ENCODE measurements at regions not wholly inside any gene's neighbourhood (a gene's known extent, or its start where the extent isn't known, plus 50 kb on each side); places are given as distances from the start of the nearest gene placed in this dataset.
A peak's percentile ranks its signal among the peaks of the same experiment; 100 is the strongest.

DNA sequence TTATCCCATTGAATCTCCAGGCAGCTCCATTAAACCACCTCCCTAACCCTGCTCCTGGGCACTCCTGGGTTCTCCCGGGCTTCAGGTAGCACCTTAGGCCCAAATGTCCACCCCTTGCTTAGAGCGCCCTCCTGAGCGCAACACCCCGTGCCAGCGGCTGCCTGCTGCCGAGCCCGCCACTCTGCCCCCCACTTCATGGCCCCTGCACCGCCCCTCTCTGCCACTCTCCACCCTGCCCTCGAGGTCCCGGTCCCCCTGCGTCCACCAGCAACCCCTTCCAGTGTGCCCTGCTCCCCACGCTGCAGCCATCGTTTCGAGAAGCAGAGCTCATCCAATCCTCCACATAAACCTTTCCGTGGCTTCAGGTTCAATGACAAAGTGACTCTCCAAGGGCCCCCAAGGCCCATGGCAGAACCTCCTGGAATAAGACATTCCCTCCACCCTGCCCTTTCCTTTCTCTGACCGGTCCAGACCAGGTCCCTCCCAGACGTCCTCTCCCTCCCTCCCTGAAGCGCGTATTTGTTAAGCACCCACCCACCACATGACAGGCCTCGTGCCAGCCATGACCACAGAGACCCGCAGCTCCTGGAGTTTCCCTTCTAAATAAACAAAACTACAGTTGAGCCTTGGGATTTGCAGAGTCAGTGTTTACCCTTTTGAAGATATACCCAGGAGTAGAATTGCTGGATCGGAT lies 66.6 kb downstream of the ARHGEF18 start:
- Histone ChIP-seq H3K9me3 (ENCODE audit: control insufficient read depth, insufficient read depth, low read length) (no peaks in the 10 kb centered on the region), H3K4me2 (ENCODE audit: low read depth, low read length) (no peak overlapping the region; the same call in 1 of the 2 replicates), H3K14ac (replicated peaks; ENCODE audit: low read depth, low read length) (no peak overlapping the region), H3K9me1 (ENCODE audit: insufficient read depth, low read length) (peaks cover 15% of the 10 kb centered on the region), H3K23ac (ENCODE audit: low read depth, low read length) (no peak overlapping the region), H3K27me3 (ENCODE audit: control insufficient read depth, insufficient read depth, low read length) (no peaks in the 10 kb centered on the region), H3K27ac (ENCODE audit: insufficient read depth, low read length) (no peak overlapping the region), H3K18ac (ENCODE audit: low read depth, low read length) (no peak overlapping the region), H3K79me1 (ENCODE audit: low read depth in 1 of 2, low read length in 2 of 2) (peaks cover 38 to 55% of the 10 kb centered on the region in 2 experiments), H4K20me1 (ENCODE audit: insufficient read depth, low read length) (peaks cover 74% of the 10 kb centered on the region), H2BK20ac (ENCODE audit: low read depth, low read length) (no peak overlapping the region), H4K91ac (ENCODE audit: insufficient read depth, low read depth, low read length) (no peak overlapping the region), H2AK5ac (ENCODE audit: low read depth, low read length) (peak overlapping the region; percentile 51), H3K36me3 (ENCODE audit: control insufficient read depth, insufficient read depth, low read length) (peaks cover 2% of the 10 kb centered on the region; the same call in 1 of the 2 replicates), H3K9ac (ENCODE audit: low read depth, low read length) (no peak overlapping the region), H4K5ac (ENCODE audit: low read depth, low read length) (no peak overlapping the region), H2BK5ac (ENCODE audit: low read depth, low read length, poor library complexity, severe bottlenecking) (no peak overlapping the region), H3K56ac (ENCODE audit: extremely low read depth, insufficient read depth, low read length) (no peak overlapping the region), H4K8ac (ENCODE audit: low read depth in 2 of 2, low read length in 2 of 2) (no peak overlapping the region), H3K4me1 (ENCODE audit: control insufficient read depth, insufficient read depth, low read length) (peaks cover 12% of the 10 kb centered on the region), H2AFZ (replicated peaks; ENCODE audit: low read length, poor library complexity) (peak overlapping the region; percentile 27), H2AK9ac (replicated peaks; ENCODE audit: low read depth, low read length, poor library complexity) (no peak overlapping the region), H2BK120ac (ENCODE audit: low read depth, low read length) (no peak overlapping the region), H3K4ac (ENCODE audit: low read depth, low read length) (no peak overlapping the region), H2BK15ac (ENCODE audit: low read depth, low read length) (no peak overlapping the region), H3K4me3 (ENCODE audit: insufficient read depth, low read depth, low read length) (no peak overlapping the region)
- ATAC-seq (ENCODE audit: low read depth) (peak; percentile 89), DNase-seq (peak; percentile 86)
- BruUV-seq (replicated peaks) = no TSS peak
- ChIA-PET POLR2A (ENCODE audit: unreplicated experiment) (no interaction called here), CTCF (no interaction called here)
- peak; percentile 63; the same call in 1 of the 2 replicates for TF ChIP-seq MAZ (IDR thresholded peaks at IDR 0.05; ENCODE audit: borderline replicate concordance, low read depth, low read length)
- TF ChIP-seq CHD1 (IDR thresholded peaks at IDR 0.05; ENCODE audit: low read depth, low read length) = no peak
- TF ChIP-seq CEBPB (IDR thresholded peaks at IDR 0.05; ENCODE audit: low read depth, low read length) = no peak
- TF ChIP-seq RAD21 (IDR thresholded peaks at IDR 0.05; ENCODE audit: low read length) = no peak
- peak; percentile 30; the same call in 1 of the 2 replicates for TF ChIP-seq MAFK (IDR thresholded peaks at IDR 0.05; ENCODE audit: low read depth, low read length)
- no peak for TF ChIP-seq POLR2A (IDR thresholded peaks at IDR 0.05; ENCODE audit: low read depth, low read length)
- no peak for TF ChIP-seq SMC3 (IDR thresholded peaks at IDR 0.05; ENCODE audit: low read depth, low read length)
- TF ChIP-seq BHLHE40 (IDR thresholded peaks at IDR 0.05; ENCODE audit: low read depth, low read length) = peak; percentile 85
- TF ChIP-seq USF2 (IDR thresholded peaks at IDR 0.05; ENCODE audit: low read depth, low read length) = peak; percentile 70
- TF ChIP-seq, protein P1, sequence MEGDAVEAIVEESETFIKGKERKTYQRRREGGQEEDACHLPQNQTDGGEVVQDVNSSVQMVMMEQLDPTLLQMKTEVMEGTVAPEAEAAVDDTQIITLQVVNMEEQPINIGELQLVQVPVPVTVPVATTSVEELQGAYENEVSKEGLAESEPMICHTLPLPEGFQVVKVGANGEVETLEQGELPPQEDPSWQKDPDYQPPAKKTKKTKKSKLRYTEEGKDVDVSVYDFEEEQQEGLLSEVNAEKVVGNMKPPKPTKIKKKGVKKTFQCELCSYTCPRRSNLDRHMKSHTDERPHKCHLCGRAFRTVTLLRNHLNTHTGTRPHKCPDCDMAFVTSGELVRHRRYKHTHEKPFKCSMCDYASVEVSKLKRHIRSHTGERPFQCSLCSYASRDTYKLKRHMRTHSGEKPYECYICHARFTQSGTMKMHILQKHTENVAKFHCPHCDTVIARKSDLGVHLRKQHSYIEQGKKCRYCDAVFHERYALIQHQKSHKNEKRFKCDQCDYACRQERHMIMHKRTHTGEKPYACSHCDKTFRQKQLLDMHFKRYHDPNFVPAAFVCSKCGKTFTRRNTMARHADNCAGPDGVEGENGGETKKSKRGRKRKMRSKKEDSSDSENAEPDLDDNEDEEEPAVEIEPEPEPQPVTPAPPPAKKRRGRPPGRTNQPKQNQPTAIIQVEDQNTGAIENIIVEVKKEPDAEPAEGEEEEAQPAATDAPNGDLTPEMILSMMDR (conservative IDR thresholded peaks at IDR 0.05; ENCODE audit: low read depth, low read length) = no peak
- TF ChIP-seq, protein P2, sequence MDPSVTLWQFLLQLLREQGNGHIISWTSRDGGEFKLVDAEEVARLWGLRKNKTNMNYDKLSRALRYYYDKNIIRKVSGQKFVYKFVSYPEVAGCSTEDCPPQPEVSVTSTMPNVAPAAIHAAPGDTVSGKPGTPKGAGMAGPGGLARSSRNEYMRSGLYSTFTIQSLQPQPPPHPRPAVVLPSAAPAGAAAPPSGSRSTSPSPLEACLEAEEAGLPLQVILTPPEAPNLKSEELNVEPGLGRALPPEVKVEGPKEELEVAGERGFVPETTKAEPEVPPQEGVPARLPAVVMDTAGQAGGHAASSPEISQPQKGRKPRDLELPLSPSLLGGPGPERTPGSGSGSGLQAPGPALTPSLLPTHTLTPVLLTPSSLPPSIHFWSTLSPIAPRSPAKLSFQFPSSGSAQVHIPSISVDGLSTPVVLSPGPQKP (IDR thresholded peaks at IDR 0.05; ENCODE audit: borderline replicate concordance, low read depth, low read length) = no peak
- no peak for TF ChIP-seq RFX5 (IDR thresholded peaks at IDR 0.05; ENCODE audit: low read depth, low read length)
- TF ChIP-seq FOS (IDR thresholded peaks at IDR 0.05; ENCODE audit: low read depth, low read length) = no peak
- peak; percentile 53; the same call in 1 of the 2 replicates for TF ChIP-seq NFE2L2 (IDR thresholded peaks at IDR 0.05; ENCODE audit: low read depth, low read length)
- no peak for TF ChIP-seq RCOR1 (IDR thresholded peaks at IDR 0.05; ENCODE audit: insufficient replicate concordance, low read length)
- TF ChIP-seq MXI1 (IDR thresholded peaks at IDR 0.05; ENCODE audit: borderline replicate concordance, low read depth, low read length) = 0 out of 2 replicates have a peak, but pooled peaks have one; percentile 34
- dilution Hi-C loops (cut with HindIII; ENCODE audit: low sequenced_read_pairs, unreplicated experiment) = no loop called here
- in situ Hi-C loops (cut with MboI; ENCODE audit: low sequenced_read_pairs) = no loop called here
- 71% methylated on average over 6 of the region's 22 CpGs; no CpG with 5 or more reads in 1 of the 2 experiments for WGBS, 2 experiments (ENCODE audit: extremely low coverage in 2 of 2, insufficient read length in 1 of 2)
- intact Hi-C loops (cut with micrococcal nuclease) = no loop called here
